ENCODE measurements at regions not wholly inside any gene's neighbourhood (a gene's known extent, or its start where the extent isn't known, plus 50 kb on each side); places are given as distances from the start of the nearest gene placed in this dataset.

- no peak for DNase-seq
Observed at GRCh38 chr6:9155836-9156235, 720.5 kb upstream of the SLC35B3 start.

- DNase-seq = no peak
Observed at GRCh38 chr6:9143140-9143539, 707.8 kb upstream of the SLC35B3 start.

GRCh38 chr6:9140951-9141460 is 705.7 kb upstream of the SLC35B3 start:
- DNase-seq = peak; percentile 40

GRCh38 chr6:9140172-9140571 is 704.8 kb upstream of the SLC35B3 start:
- DNase-seq = no peak

GRCh38 chr6:9139746-9140145 is 704.4 kb upstream of the SLC35B3 start:
- DNase-seq = peak; percentile 62

GRCh38 chr6:9138936-9139335 is 703.6 kb upstream of the SLC35B3 start:
- no peak for DNase-seq

- peak; percentile 38 for DNase-seq
Observed at GRCh38 chr6:9136141-9136822, 700.9 kb upstream of the SLC35B3 start.

GRCh38 chr6:9131616-9132015 is 696.3 kb upstream of the SLC35B3 start:
- DNase-seq = no peak

- DNase-seq = no peak
Observed at GRCh38 chr6:9131201-9131600, 695.9 kb upstream of the SLC35B3 start.

- DNase-seq = no peak
Observed at GRCh38 chr6:9128970-9129369, 693.6 kb upstream of the SLC35B3 start.

- peak; percentile 88 for DNase-seq
Observed at GRCh38 chr6:9126878-9127560, 691.7 kb upstream of the SLC35B3 start.

GRCh38 chr6:9126034-9126433 is 690.7 kb upstream of the SLC35B3 start:
- DNase-seq = peak; percentile 39

GRCh38 chr6:9121549-9121948 is 686.2 kb upstream of the SLC35B3 start:
- DNase-seq = no peak

- peak; percentile 88 for DNase-seq
Observed at GRCh38 chr6:9116026-9116425, 680.7 kb upstream of the SLC35B3 start.

GRCh38 chr6:9112544-9112943 is 677.2 kb upstream of the SLC35B3 start:
- no peak for DNase-seq

- no peak for DNase-seq
Observed at GRCh38 chr6:9103876-9104521, 668.7 kb upstream of the SLC35B3 start.

- DNase-seq = no peak
Observed at GRCh38 chr6:9101920-9102319, 666.6 kb upstream of the SLC35B3 start.

- DNase-seq = no peak
Observed at GRCh38 chr6:9100869-9101580, 665.7 kb upstream of the SLC35B3 start.

- no peak for DNase-seq
Observed at GRCh38 chr6:9095729-9096128, 660.4 kb upstream of the SLC35B3 start.

GRCh38 chr6:9095137-9095536 is 659.8 kb upstream of the SLC35B3 start:
- no peak for DNase-seq

- no peak for DNase-seq
Observed at GRCh38 chr6:9089724-9090123, 654.4 kb upstream of the SLC35B3 start.

- DNase-seq = no peak
Observed at GRCh38 chr6:9087470-9087869, 652.1 kb upstream of the SLC35B3 start.

- DNase-seq = peak; percentile 74
Observed at GRCh38 chr6:9086331-9086730, 651.0 kb upstream of the SLC35B3 start.

Measured in fibroblast of skin of back (primary cell).